Activated effector memory CD4-positive, alpha-beta T cell treated with Interleukin-2 at 50 U/mL for 16 hours (primary cell): ENCODE measurements at regions not wholly inside any gene's neighbourhood (a gene's known extent, or its start where the extent isn't known, plus 50 kb on each side); places are given as distances from the start of the nearest gene placed in this dataset.
"Not testable (repeated sequence)": the region's sequence is repeated elsewhere in the genome, so short reads cannot be mapped to it uniquely, and the experiment has no call there.

Source experiments
- DNase-seq: peaks from one replicate; pipeline ENCODE4 v3.0.0-alpha.2; 2020

DNA sequence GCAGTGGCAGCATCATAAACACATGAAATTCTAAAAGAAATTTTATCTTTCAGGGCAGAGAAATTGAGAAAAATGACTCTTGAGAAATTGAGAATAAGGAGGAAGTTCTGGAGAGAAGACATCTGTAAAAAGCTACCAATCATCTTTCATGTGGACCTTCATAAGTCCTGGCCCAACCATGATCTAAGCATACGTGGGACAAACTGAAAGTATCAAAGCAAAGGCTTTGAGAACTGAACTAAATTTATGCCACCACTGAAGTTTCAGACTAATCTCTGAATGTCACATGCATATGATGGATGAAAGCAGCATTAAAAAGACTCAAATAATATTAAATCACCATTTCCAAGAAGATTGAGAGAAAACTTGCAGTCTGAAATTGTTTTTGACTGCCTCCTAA lies 1502.8 kb upstream of the LRRTM3 start:
- no peak for DNase-seq

DNA sequence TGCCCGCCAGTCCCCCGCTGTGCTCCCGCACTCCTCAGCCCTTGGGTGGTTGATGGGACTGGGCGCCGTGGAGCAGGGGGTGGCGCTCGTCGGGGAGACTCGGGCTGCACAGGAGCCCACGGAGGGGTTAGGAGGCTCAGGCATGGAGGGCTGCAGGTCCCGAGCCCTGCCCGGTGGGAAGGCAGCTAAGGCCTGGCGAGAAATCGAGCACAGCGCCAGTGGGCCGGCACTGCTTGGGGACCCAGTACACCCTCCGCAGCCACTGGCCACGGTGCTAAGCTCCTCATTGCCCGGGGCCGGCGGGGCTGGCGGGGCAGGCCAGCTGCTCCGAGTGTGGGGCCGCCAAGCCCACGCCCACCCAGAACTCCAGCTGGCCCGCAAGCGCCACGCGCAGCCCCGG lies 1496.5 kb upstream of the LRRTM3 start:
- DNase-seq, result not testable (repeated sequence)

DNA sequence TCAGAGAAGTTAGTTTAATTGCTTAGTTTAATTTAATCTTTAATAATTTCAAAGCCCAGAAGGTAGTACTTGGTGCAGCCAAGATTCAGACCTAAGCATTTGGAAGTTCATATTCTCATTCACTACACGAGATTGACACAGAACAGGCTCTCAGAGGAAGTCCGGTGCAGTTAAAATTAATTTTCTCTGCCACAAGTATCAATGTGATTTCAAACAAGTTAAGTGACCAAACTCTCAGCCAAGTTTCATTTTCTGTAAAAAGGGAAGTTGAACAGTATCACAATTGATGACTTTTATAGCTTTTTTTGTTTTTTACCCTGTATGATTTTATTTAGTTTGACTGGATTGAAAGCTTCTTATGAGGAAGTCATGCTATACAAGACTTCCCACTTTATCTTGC lies 1494.9 kb upstream of the LRRTM3 start:
- DNase-seq, result no peak

DNA sequence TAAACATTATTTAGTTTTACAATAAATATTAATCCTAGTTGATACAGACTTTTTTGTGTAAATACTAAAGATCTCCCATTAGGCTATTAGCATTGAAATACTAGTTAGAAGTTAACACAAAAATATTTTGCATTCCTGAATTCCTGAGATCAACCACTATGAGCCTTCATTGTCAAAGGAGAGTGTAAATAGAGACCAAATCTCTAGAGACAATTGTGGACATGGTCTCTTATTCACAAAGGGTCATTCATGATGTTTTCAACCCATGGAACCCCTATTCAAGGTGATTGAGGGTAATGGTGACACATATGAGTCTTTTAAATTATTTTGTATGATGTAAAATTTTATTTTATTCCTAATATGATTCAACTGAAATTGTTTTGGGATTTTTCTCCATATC lies 1454.8 kb upstream of the LRRTM3 start:
- no peak for DNase-seq

DNA sequence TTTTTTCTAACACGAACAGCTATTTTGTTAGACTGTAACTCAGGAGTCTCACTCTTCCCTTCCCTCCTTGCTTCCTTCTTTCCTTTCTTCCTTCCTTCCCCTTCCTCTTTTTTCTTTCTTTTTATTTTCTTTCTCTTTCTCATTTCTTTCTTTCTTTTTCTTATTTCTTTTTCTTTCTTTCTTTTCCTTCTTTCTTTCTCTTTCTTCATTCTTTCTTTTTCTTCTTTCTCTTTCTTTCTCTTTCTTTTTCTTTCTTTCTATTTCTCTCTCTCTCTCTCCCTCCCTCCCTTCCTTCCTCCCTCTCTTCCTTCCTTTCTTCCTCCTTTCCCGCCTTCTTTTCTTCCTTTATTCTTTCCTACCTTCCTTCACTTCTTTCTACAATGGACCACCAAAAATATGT lies 1443.0 kb upstream of the LRRTM3 start:
- no peak for DNase-seq

DNA sequence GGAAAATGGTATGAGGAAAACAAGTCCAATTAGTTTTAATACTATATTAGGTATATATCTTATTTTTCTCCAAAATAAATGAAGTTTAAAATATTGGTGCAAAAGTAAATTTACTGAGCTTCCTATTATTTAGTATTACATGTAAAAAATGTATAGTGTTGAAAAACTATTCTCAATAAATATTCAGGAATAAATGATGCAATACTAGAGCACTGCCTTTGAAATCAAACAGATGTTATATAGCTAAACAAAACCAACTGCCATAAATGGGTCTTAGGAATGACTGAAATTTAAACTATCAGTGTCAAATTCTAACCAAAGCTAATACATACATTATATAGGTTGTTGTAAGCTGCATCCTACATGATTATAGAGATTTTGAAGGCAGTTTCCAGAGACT lies 1434.0 kb upstream of the LRRTM3 start:
- DNase-seq, result no peak

DNA sequence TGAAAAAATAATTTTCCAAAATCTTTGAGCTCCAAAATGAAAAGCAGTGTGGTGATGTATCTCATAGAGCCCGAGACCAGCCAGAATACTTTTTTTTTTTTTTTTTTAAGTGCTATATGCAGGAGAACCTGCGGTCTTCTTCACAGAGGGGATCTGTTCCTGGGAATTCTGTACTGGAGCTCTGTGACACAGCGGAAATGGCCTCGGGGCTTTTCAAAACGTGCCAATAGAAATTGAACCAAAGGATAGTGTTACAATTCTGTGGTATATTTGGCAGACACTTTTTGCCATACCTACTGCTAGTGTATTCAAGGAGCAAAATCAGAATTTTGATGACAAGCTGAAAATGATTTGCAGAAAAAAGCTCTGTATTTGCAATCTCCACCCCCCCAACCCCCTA lies 1429.3 kb upstream of the LRRTM3 start:
- DNase-seq, result no peak

DNA sequence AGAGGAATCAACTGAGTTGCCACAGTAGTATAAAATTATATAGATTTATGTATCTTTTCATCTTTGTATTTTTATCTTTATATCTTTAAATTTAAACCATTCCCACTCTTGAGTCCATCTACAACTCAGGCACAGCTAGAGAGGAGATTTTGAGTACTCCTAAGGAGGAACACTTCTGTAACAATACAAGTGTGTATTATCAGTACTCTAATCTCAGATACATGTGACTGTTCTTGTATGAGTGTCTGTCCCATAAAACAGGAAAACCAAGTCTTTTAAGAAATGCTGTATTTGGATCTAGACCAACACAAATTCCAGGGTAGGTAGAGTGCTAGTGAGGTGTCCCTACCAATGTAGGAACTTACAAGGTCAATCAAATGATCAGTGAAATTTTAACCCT lies 1428.0 kb upstream of the LRRTM3 start:
- DNase-seq, result no peak

DNA sequence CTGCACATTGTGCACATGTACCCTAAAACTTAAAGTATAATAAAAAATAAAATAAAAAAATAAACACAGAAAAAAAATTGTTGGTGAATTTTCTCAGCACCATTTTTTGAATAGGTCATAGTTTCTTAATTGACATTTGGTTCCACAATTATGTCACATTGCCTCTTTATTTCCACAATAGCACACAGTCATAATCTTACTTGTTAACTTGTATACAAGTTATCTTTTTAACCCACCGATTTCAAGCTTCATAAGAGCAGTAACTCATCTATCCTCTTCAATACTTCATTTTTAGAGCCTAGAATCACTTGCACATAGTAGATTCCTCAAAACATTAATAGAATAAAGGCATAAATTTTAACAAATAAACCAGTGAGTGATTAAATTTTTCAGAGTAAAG lies 1425.1 kb upstream of the LRRTM3 start:
- no peak for DNase-seq

DNA sequence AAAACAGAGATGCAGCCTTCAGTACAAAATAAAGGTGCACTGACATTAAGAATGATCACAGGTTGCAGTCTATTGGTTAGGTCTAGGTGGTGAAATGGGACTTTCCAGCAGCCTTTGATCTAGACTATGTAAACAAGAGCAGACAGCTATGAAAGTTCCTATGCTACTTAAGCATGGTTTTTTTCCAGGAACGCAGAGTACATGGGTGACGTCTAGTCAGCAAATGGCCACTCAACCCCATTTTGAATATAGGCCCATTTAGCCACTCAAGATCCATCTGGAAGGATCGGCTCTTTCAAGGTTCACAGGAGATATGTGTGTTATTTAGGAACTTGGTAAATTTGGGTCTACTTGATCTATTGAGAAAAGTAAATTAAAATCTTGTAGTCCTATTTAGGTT lies 1424.6 kb upstream of the LRRTM3 start:
- DNase-seq, result no peak

DNA sequence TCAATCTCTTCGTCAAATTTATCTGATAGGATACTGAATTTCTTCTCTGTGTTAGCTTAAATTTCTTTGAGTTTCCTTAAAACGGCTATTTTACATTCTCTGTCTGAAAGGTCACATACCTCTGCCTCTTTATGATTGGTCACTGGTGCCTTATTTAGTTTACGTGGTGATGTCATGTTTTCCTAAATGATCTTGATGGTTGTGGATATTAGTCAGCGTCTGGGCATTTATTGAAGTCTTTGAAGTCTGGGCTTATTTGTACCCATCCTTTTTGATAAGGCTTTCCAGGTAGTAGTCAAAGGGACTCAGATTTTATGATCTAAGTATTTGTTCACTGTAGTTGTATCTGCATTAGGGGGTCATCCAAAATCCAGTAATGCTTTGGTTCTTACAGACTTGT lies 1407.5 kb upstream of the LRRTM3 start:
- no peak for DNase-seq

DNA sequence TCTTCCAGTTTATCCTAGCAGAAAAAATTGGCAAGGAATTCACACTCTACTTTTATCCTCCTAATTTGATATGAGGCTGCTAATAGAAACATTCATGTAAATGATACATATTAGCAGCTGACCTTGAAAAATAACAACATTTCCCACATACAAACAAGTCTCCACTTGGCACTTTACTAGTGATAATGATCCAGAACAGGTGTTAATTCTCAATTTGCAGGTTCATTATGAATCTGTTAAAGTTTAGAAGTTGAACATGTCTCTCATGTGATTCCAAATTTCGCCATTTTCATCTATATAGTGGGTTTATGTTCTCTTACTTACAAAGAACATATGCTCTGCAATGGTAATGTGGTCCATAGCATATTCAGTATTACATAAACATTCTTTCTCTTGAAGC lies 1396.8 kb upstream of the LRRTM3 start:
- DNase-seq, result no peak

DNA sequence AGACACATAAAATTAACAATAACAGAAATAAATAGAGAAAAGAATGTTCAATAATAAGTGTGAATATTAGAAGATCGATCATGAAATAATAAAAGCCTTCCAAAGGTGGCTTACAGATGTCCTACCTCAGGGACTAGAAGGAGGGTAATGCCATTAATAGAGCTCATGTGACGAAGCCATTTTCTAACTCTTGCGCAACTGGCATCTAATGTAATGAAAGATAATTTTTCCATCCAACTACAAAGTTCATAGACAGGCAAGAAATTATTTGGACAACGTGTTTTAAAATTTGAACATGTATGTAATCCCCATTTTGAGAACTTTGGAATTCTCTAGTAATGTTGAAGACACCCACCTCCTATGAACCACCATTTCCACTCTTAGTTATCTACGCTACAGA lies 1394.3 kb upstream of the LRRTM3 start:
- no peak for DNase-seq

DNA sequence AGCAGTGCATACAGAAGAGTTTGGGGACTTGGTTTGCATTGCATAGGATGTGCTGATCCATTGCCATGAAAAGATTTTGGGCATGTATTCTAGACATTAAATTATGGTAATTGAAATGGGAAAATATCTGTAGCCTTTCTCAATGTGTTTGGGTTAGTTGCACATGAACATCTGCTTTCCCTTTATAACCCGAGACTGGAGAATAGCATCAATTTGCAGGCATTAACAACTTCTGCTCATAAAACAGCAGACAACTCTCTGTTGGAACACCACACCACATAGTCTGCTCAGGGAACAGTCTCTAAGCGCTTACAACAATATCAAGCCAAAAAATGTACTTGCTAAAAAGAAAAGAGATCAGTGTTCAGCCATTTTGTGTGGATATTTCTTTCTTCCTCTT lies 1391.1 kb upstream of the LRRTM3 start:
- DNase-seq, result no peak

DNA sequence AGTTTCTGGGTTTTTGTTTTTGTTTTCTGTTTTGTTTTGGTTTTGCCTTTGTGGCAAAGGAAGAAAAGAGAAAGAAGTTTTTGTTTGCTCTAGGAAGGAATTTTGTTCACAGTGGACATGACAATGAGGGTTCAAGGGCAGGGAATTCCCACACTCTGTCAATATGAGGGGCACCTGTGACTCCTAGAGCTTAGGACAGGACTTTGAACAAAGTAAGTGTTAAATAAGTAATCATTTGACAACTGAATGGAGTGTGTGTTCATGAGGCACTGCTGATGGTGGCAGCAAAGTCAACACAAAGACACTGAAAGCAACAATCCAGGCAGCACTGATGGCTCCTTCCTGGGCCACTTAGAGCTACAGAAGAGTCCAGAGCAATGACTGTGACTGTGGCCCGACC lies 1381.1 kb upstream of the LRRTM3 start:
- no peak for DNase-seq

DNA sequence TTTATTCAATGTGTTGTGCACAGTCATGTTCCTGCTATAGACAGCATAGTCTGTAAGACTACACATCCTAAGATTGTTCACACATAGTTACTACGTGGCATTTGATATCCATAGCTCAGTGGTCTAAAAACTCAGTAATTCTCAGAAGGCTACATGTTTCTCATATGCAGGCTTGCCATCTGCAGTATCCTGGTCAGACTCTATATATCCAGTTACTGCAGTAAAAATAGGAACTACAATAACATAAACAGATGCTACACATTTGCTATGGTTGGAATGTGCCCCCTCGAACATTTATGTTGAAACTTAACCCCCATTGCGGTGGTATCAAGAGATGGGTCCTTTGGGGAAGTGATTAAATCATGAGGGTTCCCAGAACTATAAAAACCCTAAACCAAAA lies 1377.8 kb upstream of the LRRTM3 start:
- DNase-seq, result no peak

DNA sequence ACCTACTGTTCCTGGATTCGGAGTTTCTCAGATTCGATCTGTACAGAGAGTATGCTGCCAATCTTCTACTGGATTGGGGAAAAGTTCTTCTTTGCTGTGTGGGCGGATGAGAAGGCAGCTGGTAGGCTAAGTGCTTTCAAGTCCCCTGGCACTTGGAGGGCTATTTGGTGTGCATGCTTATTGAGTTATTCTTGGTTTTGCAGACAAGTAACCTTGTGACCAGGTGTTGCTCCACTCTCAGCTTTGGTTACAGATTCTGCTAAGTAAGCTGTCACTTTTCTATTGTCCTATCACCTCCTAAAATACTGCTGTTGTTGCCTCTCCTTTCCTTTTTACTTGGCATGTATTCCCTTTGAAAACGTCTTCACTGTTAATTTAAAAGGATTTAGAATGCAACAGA lies 1375.1 kb upstream of the LRRTM3 start:
- no peak for DNase-seq

DNA sequence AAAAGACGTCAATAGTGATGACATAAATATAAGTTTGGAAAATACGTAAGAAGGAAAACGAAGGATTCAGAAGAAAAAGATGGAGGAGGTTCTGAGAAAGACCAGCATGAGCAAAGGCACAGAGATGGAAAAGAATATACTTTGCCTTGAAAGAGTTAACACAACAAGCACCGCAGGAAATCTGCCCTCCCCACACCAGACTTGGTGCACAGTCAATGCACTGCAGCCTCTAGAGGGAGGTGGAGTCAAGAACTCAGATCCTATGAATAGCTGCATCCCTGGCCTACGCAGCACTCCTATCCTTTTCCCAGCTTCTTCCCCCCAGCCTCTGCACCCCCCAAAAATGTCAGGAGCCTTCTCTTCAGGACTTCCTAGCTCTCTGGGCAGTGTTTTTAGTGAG lies 1370.6 kb upstream of the LRRTM3 start:
- DNase-seq, result no peak

DNA sequence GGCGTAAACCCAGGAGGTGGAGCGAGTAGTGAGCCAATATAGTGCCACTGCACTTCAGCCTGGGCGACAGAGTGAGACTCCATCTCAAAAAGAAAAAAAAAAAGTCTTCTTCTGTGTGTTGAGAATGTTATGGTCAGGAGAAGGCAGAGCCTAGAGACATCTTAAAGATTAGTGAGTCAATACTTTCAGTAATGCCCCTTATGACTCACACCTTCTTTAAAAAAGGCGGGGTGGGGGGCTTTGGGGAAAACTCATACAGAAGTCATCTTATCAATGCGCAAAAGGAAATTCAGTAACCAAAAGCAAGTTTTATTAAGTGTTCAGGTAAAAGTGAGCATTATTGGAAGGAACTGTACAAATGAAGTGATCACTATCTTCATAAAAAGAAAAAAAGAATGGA lies 1369.8 kb upstream of the LRRTM3 start:
- no peak for DNase-seq

DNA sequence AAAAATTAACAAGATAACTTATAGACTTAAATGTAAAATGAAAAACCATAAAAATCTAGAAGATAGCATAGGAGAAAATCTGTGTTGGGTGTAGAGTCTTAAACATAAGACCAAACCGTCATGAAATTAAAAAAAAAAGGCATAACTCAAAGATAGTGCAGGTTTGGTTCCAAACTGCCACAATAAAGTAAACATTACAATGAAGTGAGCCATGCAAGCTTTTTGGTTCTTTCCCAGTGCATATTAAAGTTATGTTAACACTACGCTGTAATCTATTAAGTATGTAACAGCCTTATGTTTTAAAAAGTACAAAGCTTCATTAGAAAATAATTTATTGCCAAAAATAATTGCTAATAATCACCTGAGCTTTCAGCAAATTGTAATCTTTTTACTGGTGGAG lies 1366.5 kb upstream of the LRRTM3 start:
- DNase-seq, result no peak

DNA sequence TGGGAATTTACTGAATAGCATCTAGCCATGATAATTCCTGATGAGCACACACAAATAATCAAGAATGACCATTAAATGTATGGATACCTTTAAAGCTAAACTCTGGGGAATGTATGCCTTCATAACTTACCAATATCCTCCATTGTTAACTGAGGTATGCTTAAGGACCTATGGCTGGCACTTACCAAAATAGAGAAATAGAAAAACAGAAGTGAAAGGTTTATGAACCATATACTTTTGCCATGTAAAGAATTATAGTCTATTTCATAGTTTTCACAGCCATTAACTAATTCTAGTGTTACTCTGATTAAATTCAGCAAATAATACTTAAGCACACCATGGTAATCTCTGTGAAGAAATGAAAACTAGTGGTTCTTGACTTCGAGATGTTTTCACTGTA lies 1360.6 kb upstream of the LRRTM3 start:
- DNase-seq, result no peak

DNA sequence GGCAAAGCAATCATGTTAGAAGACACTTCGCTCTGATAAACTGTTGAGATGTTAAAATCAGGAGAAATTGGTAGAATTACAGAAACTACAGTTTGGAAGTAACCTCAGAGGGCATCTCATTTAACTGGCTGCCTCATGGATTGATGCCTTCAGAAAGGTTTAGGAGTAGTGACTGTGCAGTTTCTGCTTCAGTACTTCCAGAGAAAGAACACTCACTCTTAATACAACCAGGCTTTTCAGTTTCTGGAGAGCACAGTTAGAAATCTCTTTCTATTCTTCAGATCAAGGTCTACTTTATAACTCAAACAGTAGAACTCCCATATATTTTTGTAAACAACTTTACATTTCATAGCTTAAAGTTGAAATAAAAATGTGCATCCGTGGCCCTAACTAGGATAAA lies 1358.9 kb upstream of the LRRTM3 start:
- DNase-seq, result no peak

DNA sequence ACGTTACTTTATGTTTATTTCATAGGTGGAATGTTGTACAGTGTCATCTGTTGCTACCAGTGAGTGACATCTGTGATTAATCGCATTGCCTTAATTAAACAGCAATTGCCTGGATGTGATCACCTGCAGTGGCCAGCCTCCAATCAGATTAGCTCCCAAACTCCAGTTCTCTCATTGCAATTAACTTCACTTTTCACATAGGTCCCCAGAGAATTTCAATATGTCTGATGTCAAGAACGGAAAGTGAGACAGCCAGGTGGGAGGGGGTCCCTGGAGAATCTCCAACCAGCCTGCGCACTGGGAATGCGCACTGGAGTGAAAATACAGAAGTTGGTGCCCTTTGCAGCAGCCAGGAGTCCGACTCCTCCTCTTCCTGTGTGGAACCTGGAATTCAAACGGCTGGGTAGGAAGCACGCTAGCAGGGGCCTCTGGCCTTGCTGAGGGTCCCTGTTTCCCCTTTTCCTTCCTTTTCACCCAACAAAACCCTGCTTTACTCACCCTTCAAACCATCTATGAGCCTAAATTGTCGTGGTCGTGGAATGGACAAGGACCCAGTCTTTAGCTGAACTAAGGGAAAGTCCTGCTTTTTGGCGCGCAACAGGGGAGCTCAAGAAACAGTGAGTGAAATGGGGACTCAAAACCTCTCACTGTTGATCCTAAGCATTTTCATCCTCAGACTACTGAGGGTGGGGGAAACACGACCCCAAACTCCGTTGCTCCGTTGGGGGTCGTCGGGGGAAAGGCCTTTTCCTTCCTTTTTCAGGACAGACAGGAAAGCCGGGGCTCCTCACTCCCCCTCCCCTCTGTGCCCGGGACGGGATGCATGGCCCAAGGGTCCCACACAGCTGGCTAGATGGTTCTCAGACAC lies 1355.5 kb upstream of the LRRTM3 start:
- DNase-seq, result no peak

DNA sequence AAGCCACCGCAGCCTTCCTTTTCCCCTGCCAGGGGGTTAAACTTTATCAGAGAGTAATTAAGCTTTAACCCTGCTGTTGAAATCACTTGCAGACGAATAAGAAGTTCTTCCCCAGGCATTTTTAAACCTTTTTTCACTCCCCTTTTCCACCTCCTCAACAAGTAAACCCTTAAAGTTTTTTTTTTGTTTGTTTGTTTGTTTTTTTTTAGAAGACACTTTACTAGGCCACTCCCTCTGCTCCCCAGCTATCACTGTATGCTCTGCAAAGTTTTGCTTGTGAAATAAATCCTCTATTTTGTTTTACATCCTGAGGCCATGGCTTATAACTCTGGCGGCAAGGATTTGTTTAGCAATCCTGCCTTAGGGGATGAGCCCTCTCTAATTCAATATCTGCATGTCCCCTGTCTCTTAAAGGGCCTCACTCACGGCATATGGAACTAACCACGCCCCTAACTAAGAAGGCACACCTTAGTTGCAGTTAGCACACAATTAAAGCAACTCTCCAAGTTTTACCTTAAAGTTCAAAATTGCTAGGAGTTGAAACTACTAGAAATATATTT lies 1354.7 kb upstream of the LRRTM3 start:
- DNase-seq, result no peak

DNA sequence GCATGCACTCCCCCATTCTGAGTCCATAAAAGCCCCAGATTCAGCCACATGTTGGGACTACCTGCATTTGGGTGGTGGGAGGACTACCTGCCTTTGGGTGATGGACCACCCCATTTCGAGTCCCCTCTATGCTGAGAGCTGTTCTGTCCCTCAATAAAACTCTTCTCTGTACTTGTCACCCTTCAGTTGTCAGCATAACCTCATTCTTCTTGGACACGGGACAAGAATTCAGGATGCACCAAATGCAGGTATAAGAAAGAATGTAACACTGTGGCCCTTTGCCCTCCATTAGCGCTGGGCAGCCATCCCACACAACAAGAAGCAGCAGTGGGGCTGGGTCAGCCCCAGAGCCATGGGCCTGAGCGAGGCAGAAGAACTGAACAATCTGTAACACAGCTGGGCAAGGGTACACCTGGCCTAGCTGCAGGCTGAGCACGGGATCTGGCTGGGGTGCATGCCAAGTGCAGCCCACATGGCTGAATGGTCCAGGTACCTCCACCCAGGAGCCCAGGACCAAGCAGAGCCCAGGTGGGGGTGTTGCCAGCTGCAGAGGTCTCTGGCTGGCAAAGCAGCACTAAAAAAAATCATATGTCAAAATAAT lies 1344.3 kb upstream of the LRRTM3 start:
- no peak for DNase-seq
